ENCODE measurements at regions not wholly inside any gene's neighbourhood (a gene's known extent, or its start where the extent isn't known, plus 50 kb on each side); places are given as distances from the start of the nearest gene placed in this dataset.

- in situ Hi-C loops (cut with MboI): no loop called here
- POLR2A ChIA-PET: no interaction called here
These were observed 164.7 kb upstream of the SLCO3A1 start for GRCh38 chr15:91688811-91689210.

More at GRCh38 chr15:91688811-91689210, 164.7 kb upstream of the SLCO3A1 start:
- H3K9ac ChIP-seq (ENCODE audit: insufficient read depth in 1 of 2, low read depth in 2 of 2, low read length in 2 of 2): no peak overlapping the region
- CTCF ChIA-PET (ENCODE audit: low intra/inter-chr PET ratio): no interaction called here
- DNase-seq (ENCODE audit: extremely low read depth in 1 of 4, low spot score in 3 of 4) (no peak), FAIRE-seq (no peak), ATAC-seq (no peak)
- H4K20me1 ChIP-seq (replicated peaks; ENCODE audit: control insufficient read depth, insufficient read depth, low read length): no peaks in the 10 kb centered on the region
- H2AFZ ChIP-seq (ENCODE audit: low read depth, low read length): no peak overlapping the region
- intact Hi-C loops (cut with micrococcal nuclease): no loop called here
- BruUV-seq (replicated peaks): no TSS peak
- H3K4me3 ChIP-seq: no peak overlapping the region
- 0% methylated on average over 3 of the region's 3 CpGs for WGBS (ENCODE audit: insufficient coverage, low coverage, missing lambda C conversion rate)
- TF ChIP-seq ARID4B (CRISPR knock-in tag; IDR thresholded peaks at IDR 0.05): no peak
- no peaks in the 10 kb centered on the region for H3K4me1 ChIP-seq (replicated peaks in 1 of 2; ENCODE audit: control insufficient read depth in 2 of 2, insufficient read depth in 2 of 2, low read length in 2 of 2)
- H3K4me2 ChIP-seq (ENCODE audit: insufficient read depth, low read length): no peak overlapping the region
- peaks cover 2 to 17% of the 10 kb centered on the region in 2 experiments; a peak in 4 of 5 replicates for H3K27me3 ChIP-seq (ENCODE audit: control insufficient read depth in 2 of 2, insufficient read depth in 2 of 2, low read length in 2 of 2)
- no peaks in the 10 kb centered on the region for H3K79me2 ChIP-seq (ENCODE audit: control insufficient read depth, insufficient read depth, low read length)
- no peaks in the 10 kb centered on the region for H3K9me3 ChIP-seq (replicated peaks; ENCODE audit: control insufficient read depth, insufficient read depth, low read depth, low read length)
- H3K27ac ChIP-seq (ENCODE audit: extremely low read depth, low read depth, low read length): no peak overlapping the region
- no peaks in the 10 kb centered on the region for H3K36me3 ChIP-seq (ENCODE audit: control insufficient read depth, insufficient read depth, low read length)
- no peaks in the 10 kb centered on the region for H3K9me1 ChIP-seq (ENCODE audit: control insufficient read depth, insufficient read depth, low read length)
